HS-5 (cell line): ENCODE measurements at regions not wholly inside any gene's neighbourhood (a gene's known extent, or its start where the extent isn't known, plus 50 kb on each side); places are given as distances from the start of the nearest gene placed in this dataset.

ENCODE experiments used
- DNase-seq: peaks from one replicate; pipeline ENCODE4 v3.0.0-alpha.2; 2012; ENCODE audit warnings: low read depth

GRCh38 chr2:76579911-76580310, 869.2 kb upstream of the GCFC2 start:
- DNase-seq, result no peak

DNA sequence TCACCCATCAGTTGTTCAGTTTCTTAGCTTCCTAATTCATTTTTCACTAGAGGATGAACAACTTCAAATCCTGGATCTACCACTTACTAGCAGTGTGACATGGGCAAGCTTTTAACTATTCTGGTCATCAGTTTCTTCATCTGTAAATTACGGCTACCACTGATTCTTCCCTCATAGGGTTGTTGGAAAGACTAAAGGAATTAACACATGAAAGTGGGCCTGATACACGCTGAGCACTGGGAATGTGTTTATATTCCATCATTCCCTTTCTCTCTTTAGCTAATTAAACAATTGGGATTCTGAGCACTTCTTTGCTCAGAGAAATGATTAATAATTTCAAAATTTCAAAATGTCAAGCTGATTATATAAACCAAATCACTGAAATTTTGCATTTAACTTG, 862.3 kb upstream of the GCFC2 start:
- DNase-seq, result no peak

DNA sequence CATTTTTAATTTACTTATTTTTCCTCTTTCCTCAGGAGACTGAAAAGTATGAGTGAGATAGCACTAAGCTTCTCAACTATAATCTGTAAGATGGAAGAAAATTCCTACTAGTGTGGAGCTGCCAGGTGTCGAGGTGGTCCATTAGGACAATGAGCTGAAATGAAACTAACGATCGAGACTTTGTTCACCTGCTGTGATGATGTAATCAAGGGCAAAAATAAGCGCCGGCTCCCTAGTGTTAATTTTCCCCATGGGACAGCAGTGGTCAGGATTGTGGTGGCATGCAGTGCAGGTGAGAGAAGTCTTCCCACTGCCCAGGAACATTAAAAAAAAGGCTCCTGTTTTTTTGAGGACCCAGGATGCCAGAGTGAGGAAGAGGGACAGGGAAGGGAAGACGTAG, 859.1 kb upstream of the GCFC2 start:
- DNase-seq, result no peak

DNA sequence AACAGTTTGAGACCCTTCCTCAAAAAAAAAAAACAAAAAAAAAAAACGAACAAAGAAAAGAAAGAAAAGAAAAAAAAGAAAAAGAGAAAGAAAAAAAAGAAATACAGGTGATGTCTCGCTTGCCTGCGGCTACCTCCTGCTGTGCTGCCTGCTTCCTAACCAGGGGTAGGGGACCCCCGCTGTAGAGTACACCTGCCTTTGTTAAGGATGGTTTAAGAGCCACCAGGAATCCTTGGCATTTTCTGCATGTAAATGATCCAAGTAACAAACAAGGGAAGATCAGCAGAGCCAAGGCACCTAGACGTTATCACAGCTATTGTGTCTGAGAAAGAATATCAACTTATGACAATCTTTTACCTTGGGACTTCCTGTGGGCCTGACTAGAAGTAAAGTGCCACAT, 856.8 kb upstream of the GCFC2 start:
- no peak for DNase-seq

- DNase-seq, result no peak
These were observed 854.0 kb upstream of the GCFC2 start for GRCh38 chr2:76564734-76565133.

DNA sequence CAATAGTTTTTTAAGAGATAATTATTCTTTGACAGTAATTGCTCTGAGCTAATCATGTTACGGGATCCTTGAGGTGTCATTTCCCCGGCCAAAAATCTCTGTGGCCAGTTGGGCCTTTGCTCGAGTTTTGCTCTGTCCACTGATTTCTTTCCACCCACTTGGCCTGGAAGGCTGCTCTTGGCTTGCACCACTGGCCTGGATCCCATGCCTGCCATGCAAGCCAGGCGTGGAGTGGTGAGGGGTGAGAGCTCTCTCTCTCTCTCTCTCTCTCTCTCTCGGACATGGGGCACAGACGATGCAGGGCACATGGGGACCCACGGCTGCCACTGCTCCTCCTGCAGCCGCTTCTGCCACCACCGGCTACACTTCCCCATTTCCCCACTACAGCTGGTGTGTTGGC, 853.0 kb upstream of the GCFC2 start:
- no peak for DNase-seq

DNA sequence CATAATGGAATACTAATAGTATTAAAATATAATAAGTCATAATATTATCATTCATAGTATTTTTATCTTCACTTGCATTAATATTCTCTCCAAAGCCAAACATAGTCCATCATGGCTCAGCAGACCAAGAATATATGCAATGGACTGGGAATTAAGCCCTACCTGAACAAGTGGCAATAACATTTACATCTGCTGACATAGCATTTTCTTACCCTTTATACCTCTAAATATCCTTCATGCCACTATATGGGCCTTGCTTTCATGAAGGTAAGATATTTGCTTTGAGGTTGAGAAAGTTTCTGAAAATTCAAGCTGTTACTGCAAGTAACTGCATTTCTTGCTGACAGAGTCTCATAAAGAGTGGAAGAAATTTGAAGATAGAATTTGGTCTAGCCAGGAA, 847.4 kb upstream of the GCFC2 start:
- DNase-seq, result no peak

- no peak for DNase-seq
These were observed 845.3 kb upstream of the GCFC2 start for GRCh38 chr2:76556018-76556417.

GRCh38 chr2:76546207-76546606, 835.5 kb upstream of the GCFC2 start:
- no peak for DNase-seq

- no peak for DNase-seq
These were observed 834.2 kb upstream of the GCFC2 start for GRCh38 chr2:76544901-76545300.

GRCh38 chr2:76517574-76517909, 806.8 kb upstream of the GCFC2 start:
- no peak for DNase-seq

DNA sequence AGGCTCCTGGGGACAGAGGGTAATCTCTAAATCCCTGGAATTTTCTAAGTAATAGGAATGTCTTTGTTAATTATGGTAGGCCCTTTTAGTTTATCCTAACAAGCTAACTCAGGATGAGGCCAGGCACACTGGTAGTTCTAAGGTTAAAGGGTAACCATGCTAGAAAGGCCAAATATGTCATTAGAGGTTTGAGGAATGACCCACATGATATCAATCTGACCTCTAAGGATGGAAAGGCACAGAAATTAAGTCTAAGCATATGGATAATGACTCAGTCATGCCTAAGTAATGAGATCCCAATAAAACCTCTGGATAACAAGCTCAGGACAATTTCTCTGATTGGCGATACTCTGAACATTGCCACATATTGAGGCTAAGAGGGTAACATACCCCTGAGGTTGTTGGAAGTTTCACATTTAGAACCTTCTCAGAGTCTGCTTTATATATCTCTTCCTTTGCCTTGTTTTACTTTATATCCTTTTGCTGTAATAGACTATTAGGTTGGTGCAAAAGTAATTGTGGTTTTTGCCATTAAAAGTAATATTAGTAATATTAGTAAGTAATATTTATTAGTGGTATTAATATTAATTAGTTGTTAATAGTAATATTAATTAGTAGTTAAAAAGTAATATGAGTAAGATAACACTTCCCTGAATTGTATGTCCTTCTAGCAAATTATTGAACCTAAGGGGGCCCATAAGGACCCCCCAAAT, 806.3 kb upstream of the GCFC2 start:
- no peak for DNase-seq

DNA sequence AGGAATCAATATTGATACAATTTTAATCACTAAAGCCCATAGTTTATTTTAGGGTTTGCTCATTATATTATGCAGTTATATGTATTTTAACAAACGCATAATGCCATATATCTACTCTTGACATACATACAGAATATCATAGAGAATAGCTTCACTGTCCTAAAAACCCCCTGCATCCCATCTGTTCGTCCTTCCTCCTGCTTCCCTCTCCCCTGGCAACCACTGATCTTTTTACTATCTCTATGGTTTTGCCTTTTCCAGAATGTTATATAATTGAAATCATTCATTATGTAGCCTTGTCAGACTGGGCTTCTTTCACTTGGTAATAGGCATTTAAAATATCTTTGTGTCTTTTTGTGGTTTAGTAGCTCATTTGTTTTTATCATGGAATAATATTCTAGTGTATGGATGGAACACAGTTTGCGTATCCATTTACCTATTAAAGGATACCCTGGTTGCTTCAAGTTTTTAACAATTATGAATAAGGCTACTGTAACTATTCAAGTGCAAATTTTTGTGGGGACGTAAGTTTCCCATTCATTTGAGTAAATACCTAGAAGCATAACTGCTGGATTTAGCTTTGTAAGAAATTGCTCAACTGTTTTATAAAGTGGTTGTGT, 801.6 kb upstream of the GCFC2 start:
- DNase-seq, result no peak

DNA sequence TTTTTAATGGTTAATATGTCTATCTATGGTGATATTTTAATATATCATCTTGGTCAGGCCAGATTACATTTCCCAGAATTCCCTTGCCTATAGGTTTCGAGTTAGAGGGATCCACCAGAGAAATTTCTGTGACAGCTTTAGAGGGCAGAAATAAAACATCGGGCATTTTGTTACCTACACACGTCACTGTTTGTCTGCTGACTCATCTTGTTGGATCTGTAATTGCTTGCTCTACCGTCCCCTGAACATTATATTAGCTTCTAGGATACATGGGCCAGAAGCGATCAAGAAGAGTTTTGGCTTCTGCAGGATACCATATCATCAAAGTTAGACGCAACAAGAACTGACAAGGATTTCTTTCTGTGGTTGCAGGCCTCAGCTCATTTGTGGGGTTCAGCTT, 795.8 kb upstream of the GCFC2 start:
- no peak for DNase-seq

DNA sequence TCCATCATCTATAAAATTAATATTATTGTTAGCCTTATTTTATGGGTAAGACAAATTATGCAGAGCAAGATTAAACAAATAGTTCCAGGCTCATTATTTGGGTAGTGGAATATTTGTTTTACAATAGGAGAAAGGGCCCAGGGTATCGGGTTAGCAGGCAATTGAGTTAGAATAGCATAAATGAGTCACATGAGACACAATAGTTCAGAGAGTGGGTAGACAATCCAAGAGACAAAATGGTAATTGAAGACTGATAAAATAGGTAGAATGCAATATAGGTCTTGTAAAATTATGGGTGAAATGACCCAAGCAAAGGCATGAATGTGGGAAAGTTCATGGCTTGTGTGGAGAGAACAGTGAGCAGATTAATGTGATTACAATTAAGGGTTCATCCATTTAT, 790.9 kb upstream of the GCFC2 start:
- DNase-seq, result no peak

- no peak for DNase-seq
These were observed 787.6 kb upstream of the GCFC2 start for GRCh38 chr2:76498360-76498759.

DNA sequence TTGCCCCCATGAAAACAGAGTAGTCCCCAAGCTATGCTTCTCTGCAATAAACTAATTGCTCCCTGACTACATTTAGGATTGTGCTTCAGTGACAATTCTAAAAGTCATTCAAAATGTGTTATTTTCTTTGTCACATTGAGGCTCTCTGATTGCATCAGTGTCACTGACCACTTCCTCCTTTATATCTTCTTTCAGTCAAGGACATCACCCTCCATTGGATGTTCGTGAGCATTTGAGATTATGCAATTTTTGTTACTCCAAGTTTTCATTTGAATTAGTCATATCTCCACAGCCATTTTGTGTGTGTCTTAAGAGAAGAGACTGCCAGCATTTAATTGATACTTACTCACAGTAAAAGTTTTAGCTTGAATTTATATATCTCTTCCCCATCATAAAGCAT, 780.8 kb upstream of the GCFC2 start:
- peak; percentile 9 for DNase-seq

GRCh38 chr2:76478266-76479035, 767.7 kb upstream of the GCFC2 start:
- no peak for DNase-seq

DNA sequence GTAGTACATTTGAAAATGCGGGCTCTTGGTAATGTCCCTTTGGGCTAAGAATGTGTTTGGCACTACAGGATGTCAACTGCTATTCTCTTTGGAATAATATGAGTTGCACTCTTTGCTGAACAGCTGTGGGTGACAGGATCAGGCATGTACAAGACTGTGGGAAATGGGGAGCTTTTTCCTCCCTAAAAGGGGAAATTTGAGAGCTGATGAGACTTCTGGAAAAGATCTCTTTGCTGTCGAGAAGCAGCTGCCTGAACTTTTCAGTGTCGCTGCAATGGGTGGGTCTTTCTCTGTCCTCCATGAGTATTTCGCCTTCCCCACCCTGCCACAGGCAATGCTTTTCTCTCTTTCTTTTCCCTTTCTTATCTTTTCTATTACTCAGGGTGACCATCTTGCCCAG, 762.2 kb upstream of the GCFC2 start:
- DNase-seq, result no peak

DNA sequence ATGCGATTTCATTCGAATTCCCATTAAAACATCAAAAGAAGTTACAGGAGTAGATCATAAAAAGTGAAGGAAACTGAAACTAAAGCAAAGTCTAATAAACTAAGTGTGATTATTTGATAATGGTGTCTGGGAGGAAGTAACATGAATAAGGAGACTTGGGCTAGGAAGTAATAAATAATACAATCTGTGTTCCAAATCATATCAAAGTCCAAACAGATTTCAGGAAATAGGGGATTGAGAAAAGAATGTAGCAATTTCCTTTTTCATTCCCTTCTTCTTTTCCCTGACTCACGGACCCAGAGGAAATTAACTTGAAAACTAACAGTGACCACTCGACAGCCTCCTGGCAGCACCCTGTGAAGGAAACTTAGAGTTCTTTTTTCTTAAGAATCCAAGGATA, 758.4 kb upstream of the GCFC2 start:
- no peak for DNase-seq

- no peak for DNase-seq
These were observed 756.6 kb upstream of the GCFC2 start for GRCh38 chr2:76467326-76467725.

DNA sequence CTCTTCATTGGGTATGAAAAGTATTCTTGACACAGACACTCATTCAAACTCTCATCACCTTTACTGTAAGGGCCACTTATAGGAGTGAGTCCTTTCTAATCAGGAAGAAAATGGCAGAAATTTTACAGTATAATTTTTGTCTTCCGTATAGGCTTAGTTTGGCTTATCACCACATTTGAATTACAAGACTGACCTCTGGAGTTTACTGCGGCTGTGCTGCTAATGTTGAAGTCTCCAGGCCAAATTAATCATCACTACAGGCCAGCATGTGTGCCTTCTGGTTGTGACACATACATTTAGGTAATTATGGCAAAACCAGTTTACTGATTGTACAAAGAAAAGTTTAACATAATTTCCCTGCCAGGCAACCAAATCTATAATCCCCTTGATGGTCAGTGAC, 753.6 kb upstream of the GCFC2 start:
- DNase-seq, result no peak

- DNase-seq, result no peak
These were observed 750.7 kb upstream of the GCFC2 start for GRCh38 chr2:76461431-76461830.

GRCh38 chr2:76455910-76456309, 745.2 kb upstream of the GCFC2 start:
- no peak for DNase-seq
